Uterus (tissue), 3 donors: ENCODE measurements at regions not wholly inside any gene's neighbourhood (a gene's known extent, or its start where the extent isn't known, plus 50 kb on each side); places are given as distances from the start of the nearest gene placed in this dataset.

Experiments used
- DNase-seq, 2 donors: peaks; one replicate each; pipeline ENCODE4 v3.0.0-alpha.2; 2019 to 2020
- H3K27ac ChIP-seq, 2 donors: fragments of 200-600 bp; sonication (generic); 1 replicate in 1 of 2; 2 replicates in 1 of 2; pipeline ENCODE4 v1.5.1; 2016 to 2018
- H3K27me3 ChIP-seq, 2 donors: fragments of 200-600 bp; sonication (generic); one replicate each; pipeline ENCODE4 v1.5.1; 2018 to 2019; ENCODE audit warnings: control low read depth in 1 of 2
- H3K36me3 ChIP-seq, 2 donors: fragments of 200-600 bp; sonication (generic); one replicate each; pipeline ENCODE4 v1.5.1; 2019; ENCODE audit warnings: control low read depth in 1 of 2
- H3K4me1 ChIP-seq, 2 donors: fragments of 200-600 bp; sonication (generic); one replicate each; pipeline ENCODE4 v1.5.1; 2018 to 2019; ENCODE audit warnings: control low read depth in 1 of 2
- H3K4me3 ChIP-seq, 2 donors: fragments of 200-600 bp; sonication (generic); 1 replicate in 1 of 2; 2 replicates in 1 of 2; pipeline ENCODE4 v1.5.1; 2018 to 2019; ENCODE audit warnings: mild to moderate bottlenecking in 1 of 2
- H3K9me3 ChIP-seq, 2 donors: fragments of 200-600 bp; sonication (generic); one replicate each; pipeline ENCODE4 v1.5.1; 2019; ENCODE audit warnings: control low read depth in 1 of 2
- CTCF ChIP-seq, 4 experiments: fragments of 200-600 bp in 2 of 4; fragments of 450-650 bp in 2 of 4; sonication (generic) in 2 of 4; IDR thresholded peaks; one replicate each; pipeline ENCODE4 v1.5.1; 2016 to 2019; ENCODE audit warnings: antibody characterized with exemption in 4 of 4, mild to moderate bottlenecking in 2 of 4, moderate library complexity in 1 of 4
- POLR2A ChIP-seq, 2 donors: fragments of 450-650 bp; IDR thresholded peaks; one replicate each; pipeline ENCODE4 v1.6.1; 2016; ENCODE audit warnings: antibody characterized with exemption in 2 of 2, mild to moderate bottlenecking in 1 of 2, moderate library complexity in 1 of 2
- intact Hi-C: fragments of 100-400 bp; cut with DNase I; formaldehyde crosslinking; loops from one replicate; pipeline ENCODE4 v1.15.1; 2023; ENCODE audit warnings: low total_unique reads
- donor health status: DM: yes; HTN: yes; CAD: no.

GRCh38 chr14:86902176-86902950, 1090.6 kb downstream of the GALC start:
- intact Hi-C loops: no loop called here
- H3K27me3 ChIP-seq: no peaks in the 10 kb centered on the region

GRCh38 chr14:86897704-86898513, 1095.1 kb downstream of the GALC start:
- no peaks in the 10 kb centered on the region for H3K27me3 ChIP-seq
- intact Hi-C loops: no loop called here
- no peak overlapping the region for H3K27ac ChIP-seq
- no peak for DNase-seq
- H3K9me3 ChIP-seq: no peaks in the 10 kb centered on the region
- no peaks in the 10 kb centered on the region for H3K36me3 ChIP-seq
- no peaks in the 10 kb centered on the region for H3K4me1 ChIP-seq
- TF ChIP-seq POLR2A (IDR thresholded peaks at IDR 0.05): no peak
- TF ChIP-seq CTCF (IDR thresholded peaks at IDR 0.05): no peak
- H3K4me3 ChIP-seq: no peak overlapping the region

More at GRCh38 chr14:86902176-86902950, 1090.6 kb downstream of the GALC start:
- no peak overlapping the region for H3K4me3 ChIP-seq
- DNase-seq: no peak
- TF ChIP-seq POLR2A (IDR thresholded peaks at IDR 0.05) (no peak), CTCF (IDR thresholded peaks at IDR 0.05) (no peak)
- H3K4me1 ChIP-seq: no peaks in the 10 kb centered on the region
- no peaks in the 10 kb centered on the region for H3K9me3 ChIP-seq
- H3K36me3 ChIP-seq: no peaks in the 10 kb centered on the region
- H3K27ac ChIP-seq: no peak overlapping the region

GRCh38 chr14:86897224-86897623, 1095.8 kb downstream of the GALC start:
- no peaks in the 10 kb centered on the region for H3K9me3 ChIP-seq
- DNase-seq: no peak
- no peaks in the 10 kb centered on the region for H3K27me3 ChIP-seq
- intact Hi-C loops: no loop called here
- no peaks in the 10 kb centered on the region for H3K36me3 ChIP-seq
- H3K4me3 ChIP-seq: no peak overlapping the region
- H3K4me1 ChIP-seq: no peaks in the 10 kb centered on the region
- TF ChIP-seq CTCF (IDR thresholded peaks at IDR 0.05) (no peak), POLR2A (IDR thresholded peaks at IDR 0.05) (no peak)
- no peak overlapping the region for H3K27ac ChIP-seq

GRCh38 chr14:86896701-86897100, 1096.3 kb downstream of the GALC start:
- Histone ChIP-seq H3K36me3 (no peaks in the 10 kb centered on the region), H3K4me1 (no peaks in the 10 kb centered on the region), H3K27ac (no peak overlapping the region), H3K27me3 (no peaks in the 10 kb centered on the region), H3K4me3 (no peak overlapping the region), H3K9me3 (no peaks in the 10 kb centered on the region)
- TF ChIP-seq CTCF (IDR thresholded peaks at IDR 0.05) (no peak), POLR2A (IDR thresholded peaks at IDR 0.05) (no peak)
- no peak for DNase-seq
- intact Hi-C loops: no loop called here
